HK-2 (cell line): ENCODE measurements at regions not wholly inside any gene's neighbourhood (a gene's known extent, or its start where the extent isn't known, plus 50 kb on each side); places are given as distances from the start of the nearest gene placed in this dataset.

Experiments used
- DNase-seq: peaks from one replicate; pipeline ENCODE4 v3.0.0-alpha.2; 2018; ENCODE audit not compliant: unreplicated experiment

DNA sequence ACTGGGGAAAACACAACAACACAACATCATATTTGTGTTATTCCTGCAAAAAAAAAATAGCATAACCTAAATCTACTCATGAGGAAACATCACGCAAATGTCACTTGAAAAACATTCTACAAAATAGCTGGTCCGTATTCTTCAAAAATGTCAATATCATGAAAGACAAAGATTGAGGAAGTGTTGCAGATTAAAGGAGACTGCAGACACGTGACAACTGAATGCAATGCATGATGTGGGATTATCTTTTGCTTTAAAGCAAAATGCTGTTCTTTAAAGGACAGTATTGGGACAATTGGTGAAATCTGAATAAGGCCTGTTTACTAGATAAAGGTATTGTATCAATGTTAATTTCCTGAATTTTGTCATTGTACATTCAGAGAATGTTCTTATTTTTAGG lies 157.7 kb downstream of the SMIM20 start:
- no peak for DNase-seq

DNA sequence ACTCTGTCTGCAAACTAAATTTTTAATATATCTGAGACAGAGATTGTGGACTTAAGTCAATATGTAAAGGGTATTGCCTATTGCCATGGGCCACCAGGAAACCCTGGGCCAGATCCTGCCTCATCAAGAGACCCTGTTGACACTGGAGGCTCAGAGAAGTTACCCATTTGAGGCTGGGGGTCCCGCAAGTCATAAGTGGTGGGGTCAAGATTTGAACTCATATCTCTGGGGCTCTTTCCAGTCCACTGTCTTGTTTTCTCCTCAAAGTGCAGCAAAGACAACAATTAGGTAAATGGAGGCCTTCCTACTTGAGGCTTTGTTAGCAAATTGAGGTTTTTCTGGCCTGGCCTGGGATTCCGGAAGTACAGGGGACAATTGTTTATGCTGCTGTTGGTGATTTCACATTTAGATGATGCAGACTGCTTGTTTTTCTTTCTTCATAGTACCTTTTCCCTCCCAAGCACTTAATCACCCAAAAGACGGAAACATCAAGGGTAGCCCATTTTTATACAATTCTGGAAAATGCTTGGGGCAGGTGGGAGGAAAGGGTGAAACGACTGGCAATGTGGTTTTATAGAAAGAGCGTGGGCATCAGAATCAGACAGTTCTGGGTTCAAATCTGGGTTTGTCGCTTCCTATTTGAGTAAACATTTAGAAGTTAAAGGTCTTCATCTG lies 160.0 kb downstream of the SMIM20 start:
- no peak for DNase-seq

DNA sequence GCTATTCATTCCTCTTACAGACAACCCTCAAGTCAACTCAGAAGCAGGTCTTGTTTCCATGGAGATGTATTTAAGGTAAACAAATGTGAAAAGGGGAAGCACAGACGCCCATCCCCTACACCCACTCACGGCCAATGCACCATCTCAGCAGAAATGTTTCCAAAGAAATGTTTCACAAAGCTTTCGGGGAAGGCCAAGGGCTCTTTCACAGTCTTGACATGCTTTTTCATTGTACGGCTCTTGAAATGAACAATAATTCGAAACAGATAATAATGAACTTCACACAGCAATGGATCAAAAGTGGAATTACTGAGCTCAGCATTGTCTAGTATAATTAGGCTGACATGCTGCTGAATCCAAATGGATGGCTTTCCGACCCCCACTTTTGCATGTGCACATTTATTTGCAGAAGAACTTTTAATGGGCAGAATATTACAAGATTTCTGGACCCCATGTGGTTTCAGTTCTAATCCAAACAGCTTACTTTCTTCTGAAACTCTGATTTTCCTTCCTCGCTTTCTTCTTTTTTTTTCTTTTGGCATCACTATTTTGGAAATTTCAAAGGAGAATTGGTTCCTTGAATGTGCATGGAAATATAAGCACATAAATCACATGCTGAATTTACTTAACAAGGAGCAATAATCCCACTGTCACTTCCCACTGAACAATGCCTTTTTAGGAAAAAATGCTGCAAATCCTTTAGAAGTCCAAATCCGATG lies 160.9 kb downstream of the SMIM20 start:
- DNase-seq = no peak

DNA sequence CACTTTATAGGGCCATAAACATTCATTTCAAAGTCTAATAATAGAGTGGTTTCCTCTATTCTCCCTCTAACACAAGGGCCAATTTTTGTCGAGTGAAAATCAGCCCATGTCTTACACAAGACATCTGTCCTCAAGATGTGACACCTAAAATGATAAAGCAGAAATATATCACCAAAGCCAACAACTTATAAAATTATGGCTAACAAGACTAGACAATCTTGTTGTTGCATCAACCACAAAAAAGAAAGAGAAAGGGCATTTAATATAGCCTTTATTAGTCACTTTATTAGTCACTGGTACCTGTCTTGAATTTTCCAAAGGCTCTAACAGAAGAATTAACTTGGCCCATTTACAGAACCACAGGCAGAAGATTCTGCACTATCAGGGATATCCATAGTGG lies 161.6 kb downstream of the SMIM20 start:
- DNase-seq = no peak

DNA sequence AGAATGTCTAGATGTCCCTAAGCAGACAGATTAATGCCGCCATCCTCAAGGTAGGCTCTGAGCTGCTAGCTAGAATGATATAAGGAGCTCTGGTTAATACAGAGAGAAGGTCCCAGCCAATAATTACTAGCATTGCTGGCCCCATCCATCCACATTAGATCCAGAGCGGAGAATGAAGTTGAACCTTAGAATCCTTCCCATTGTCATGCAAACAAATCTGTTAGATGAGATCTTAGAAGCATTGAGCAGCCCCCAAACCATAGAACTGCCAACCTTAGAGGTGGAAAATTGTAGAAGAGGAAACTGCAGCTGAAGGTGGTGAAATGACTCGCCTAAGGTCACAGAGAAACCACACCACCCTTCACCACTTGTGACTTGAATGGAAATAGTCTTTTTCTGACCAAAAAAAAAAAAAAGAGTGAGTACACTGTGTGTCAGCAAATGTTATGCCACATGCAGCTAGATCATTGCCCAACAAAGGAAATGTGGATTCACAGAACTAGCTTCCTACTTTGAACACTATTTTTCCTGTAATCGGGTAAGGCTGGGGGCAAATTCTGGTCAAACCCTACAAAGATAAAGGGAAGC lies 162.1 kb downstream of the SMIM20 start:
- DNase-seq = no peak

DNA sequence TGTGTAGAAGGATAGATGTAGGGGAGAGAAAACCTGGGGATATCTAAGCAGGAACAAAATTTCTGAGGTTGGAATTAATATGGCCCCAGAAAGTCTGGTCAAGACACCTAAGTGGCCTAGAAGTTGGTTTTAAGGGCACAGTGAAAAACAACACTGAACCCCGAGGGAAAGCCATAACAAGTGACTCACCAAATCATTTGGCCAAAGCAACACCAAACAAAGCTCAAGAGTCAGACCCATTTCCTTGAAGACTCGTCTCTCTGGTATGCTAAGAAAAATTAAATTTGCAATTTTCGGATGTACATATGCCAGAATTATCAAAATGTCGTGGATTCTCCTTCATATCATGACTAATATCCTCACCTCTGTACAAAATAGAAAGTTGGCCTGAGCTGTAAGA lies 162.9 kb downstream of the SMIM20 start:
- DNase-seq = no peak

DNA sequence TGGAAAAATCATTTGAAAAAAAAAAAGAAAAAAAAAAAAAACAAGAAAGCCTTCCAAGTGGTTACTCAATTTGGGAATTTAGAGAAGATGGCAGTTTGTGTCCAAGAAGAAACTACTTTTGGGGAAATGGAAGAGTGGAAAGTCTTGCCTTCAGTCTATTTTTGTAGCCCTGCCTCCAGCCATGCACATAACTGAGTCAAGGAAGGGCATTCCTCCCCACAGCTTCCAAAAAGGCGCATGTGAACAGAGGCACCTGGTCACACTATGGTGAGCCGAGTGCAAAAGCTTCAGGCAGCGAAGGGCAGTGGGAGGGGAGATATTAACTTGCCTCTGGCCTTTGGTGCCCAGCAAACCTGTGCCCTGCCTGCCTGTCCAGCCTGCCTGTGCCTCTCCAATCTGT lies 163.7 kb downstream of the SMIM20 start:
- DNase-seq = no peak

DNA sequence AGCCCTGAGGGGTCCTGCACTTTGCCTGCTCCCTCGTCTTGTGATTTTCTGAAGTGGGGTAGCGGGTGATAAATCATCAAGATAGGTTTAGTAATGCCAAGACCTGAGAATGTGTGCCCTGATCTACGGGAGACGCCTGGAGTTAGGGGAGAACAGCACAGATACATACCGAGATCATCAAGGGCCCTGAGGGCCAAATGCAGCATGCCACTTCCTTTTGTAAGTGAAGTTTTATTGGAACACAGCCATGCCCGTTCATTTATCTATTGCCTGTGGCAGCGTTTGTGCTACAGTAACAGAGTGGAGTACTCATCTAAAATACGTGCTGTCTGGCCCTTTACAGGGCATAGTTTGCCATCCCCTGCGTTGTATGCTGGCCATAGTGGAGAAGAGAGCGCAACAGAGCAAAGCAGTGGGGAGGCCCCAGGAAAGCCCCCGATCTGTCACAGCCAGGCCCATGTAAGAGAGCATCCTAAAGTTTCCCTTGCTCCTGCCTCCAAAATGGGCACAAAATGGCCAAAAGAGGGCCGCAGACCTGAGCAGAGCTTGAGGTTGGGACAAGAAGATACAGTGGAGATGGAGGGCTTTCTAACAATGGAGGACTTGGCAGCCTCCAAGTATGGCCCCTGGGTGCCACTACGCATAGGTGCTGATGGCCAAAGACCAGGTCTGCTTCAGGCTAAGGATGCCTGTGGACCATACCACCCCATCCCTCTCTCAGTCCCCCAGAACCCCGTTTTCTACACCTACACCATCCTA lies 167.0 kb downstream of the SMIM20 start:
- no peak for DNase-seq

DNA sequence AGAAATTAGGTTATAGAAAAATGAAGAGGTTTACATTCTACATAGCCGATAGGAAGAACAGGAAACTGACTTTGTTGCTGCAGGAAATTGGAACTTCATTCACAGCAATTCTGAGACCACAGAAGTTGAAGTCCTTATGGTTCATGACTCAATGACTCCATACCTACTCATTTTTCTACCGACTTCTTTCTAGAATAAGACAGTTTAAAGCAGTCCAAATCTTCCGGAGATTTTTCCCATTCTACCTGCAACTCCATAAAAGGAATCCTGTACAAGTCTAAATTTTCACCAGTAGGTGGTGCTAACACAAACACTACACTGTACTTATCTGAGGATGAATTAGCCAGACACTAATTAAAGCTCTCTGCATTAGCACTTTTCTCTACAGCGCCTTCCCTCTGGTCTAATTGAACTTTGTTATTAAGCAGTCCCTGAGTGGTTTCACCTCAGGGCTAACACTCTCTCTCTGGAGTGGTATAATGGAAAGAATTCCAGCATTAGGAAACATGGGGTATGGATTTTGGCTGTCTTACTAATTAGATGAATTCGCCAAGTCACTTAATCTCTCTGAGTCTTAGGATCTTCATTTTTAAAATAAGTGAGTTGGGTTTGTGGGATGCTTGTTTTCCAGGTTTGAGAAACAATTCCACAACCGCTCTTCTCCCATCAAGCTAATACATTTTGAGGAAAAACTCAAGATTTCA lies 167.9 kb downstream of the SMIM20 start:
- no peak for DNase-seq

DNA sequence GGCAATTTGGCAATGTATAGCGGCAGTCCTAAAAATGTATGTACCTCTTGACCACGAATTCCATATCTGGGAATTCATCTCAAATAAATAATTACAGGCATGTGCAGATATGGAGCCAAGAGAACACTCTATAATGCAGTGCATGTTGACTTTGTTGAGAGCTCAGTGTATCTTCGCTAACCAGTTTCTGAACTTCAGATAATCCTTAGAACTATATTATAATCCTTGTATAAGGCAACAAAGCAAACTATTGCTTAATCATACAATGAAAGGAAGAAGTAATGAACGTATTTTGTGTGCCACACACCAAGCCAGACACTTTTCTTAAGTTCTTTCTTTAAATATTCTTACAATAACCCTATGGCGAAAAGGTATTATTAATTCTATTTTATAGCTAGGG lies 168.5 kb downstream of the SMIM20 start:
- no peak for DNase-seq

DNA sequence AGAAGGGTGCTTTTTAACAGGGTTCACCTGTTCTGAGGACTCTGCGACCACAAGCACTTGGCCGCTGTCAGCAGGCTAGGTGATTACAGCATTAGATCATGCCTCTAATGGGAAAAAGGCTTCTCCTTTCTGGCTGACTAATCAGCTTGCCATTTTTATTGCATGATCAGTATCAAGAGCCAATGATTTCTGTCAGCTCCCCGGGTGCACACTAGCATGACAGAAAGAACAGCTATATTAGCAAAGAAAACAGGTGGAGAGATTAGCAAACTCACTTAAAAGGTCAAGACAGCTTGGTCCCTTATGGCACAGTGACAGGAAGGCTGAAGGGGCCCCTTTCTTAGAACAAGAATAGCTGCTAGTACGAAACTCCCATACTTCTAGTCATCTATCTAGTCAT lies 170.0 kb downstream of the SMIM20 start:
- peak; percentile 52 for DNase-seq

DNA sequence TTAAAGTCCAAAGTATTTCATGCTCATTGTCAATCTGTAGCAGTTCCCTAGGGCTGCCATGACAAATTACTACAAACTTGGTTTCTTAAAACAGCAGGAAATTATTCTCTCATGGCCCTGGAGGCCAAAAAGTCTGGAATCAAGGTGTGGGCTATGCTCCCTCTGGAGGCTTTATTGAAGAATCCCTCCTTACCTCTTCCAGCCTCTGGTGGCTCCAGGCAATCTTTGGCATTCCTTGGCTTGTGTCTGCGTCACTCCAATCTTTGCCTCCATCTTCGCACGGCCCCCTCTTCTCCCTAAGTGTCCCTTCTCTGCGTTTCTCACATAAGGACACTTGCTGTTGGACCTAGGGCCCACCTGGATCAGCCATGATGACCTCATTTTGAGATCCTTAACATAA lies 170.4 kb downstream of the SMIM20 start:
- DNase-seq = no peak

DNA sequence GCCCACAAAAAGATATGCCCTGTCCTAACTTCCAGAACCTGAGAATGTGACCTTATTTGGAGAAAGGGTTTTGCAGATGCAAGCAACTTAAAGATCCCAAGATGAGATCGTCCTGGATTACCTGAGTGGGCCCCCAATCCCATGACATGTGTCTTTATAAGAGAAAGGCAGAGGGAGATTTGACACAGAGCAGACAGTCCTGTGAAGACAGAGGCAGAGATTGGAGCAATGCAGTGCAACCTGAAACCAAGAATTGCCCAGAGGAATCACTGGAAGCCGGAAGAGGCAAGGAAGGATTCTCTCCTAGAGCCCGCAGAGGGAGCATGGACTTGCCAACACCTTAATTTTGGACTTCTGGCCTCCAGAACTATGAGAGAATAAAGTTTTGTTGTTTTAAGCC lies 171.5 kb downstream of the SMIM20 start:
- no peak for DNase-seq

DNA sequence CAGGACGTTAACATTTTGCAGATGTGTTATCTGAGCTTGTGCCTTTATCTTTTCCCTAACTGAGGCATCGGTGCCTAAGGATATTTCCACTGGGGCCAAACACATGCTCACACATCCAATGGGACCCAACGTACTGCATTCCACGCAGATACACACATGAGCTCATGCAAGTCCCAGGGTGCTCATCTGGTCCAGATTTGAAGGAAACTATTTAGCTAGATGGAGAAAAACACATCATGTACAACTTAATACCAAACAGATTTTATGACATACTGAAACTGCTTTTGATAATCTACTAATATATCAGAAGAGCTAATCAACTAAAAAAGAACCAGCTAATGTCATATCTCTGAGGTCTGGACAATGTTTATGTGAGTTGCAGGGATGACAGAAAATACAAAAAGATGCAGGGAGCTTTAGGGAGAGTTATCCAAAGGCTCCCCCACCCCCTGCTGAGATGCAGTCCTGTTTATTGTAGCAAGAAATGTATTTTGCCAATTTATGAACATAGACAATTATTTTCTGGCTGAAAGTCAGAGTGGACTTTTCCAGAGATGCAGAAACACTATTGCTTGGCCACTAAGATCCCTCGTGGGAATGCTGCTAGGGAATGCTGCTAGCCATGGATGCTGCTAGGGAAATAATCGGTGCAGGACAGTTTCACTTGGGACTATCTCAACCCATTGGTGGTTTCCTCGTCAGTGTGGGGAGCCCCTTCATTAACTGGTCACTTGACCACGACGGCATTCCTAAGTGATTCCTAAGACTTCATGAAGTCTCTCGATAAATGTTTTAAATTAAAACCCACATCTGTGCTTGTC lies 172.8 kb downstream of the SMIM20 start:
- no peak for DNase-seq

DNA sequence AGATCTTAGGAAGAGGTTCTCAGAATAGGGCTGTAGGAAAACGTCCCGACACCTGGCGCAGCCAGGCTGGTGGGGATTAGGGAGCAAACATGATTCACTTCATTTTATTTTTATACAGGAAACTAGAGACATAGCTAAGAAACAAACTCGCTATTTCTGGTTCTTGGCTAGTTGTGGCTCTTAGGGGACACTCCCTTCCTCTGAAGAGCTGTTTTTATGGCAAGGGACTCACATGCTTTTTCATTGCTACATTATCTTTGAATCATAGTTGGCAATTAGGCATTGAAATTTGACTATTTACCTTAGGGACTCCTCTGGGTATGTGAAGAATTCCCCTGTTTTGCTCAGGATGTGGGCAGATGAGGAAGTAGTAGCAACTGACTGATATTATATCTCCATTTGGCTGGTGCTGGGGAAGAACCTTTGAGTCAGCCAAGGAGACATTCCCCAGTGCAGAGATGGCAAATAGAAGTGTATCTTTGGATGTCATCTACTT lies 174.5 kb downstream of the SMIM20 start:
- DNase-seq = no peak

DNA sequence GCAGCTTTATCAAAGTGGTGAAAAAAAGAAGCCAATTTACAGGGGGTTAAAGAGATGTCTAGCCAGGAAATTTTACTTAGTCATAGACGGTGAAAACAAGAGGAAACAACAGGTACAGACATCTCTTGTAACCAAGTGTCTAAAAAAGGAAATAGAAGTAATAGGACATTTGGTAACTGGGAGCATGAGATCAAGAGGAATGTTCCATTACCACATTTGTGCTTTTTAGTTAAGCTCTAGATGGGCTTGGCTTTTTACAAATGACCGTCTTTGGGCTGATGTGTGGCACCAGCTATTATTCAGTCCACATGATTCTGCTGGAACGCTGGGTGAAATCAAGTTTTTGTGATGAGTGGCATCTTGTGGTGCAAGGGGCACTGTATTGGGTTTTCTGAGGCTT lies 179.5 kb downstream of the SMIM20 start:
- no peak for DNase-seq

DNA sequence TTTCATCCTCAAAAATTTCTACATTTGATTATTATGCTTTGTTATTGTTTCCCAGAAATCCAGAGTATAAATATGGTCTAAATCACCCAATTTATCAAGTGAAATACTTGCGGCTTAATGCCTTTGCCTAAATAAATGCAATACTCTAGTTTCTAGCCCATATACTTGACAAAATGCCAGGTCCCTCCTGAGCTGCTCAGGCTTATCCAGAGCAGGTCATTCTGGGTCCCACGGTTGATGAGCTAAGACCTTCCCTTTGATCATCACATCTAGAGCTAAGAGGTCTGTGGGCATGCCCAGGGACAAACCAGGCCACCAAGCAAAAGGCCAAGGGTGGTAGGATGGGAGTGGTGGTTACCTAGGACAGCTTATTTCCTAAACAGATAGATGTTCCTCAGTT lies 180.1 kb downstream of the SMIM20 start:
- no peak for DNase-seq

DNA sequence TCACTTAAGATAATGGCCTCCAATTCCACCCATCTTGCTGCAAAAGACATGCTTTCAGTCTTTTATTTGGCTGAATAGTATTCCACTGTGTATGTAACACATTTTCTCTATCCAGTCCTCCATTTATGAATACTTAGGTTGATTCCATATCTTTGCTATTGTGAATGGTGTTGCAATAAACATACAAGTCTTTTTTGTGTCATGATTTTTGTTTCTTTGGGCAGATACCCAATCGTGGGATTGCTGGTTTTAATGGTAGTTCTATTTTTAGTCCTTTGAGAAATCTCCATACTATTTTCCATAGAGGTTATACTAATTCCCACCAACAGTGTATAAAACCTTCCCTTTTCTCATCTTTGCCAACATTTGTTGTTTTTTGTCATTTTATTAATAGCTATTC lies 180.9 kb downstream of the SMIM20 start:
- DNase-seq = no peak

DNA sequence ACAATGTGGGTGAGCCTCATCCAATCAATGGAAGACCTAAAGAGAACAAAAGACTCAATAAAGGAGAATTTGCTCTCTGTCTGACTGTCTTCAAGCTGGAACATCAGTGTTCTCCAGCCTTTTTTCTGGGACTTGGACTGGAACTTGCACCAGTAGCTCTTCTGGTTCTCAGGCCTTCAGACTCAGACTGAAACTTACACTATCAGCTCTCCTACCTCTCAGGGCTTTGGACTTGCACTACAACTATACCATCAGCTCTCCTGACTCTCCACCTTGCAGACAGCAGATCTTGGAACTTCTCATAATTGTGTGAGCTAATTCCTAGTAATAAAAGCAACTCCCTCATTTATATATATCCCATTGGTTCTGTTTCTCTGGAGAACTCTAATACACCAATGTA lies 185.9 kb downstream of the SMIM20 start:
- DNase-seq = no peak

DNA sequence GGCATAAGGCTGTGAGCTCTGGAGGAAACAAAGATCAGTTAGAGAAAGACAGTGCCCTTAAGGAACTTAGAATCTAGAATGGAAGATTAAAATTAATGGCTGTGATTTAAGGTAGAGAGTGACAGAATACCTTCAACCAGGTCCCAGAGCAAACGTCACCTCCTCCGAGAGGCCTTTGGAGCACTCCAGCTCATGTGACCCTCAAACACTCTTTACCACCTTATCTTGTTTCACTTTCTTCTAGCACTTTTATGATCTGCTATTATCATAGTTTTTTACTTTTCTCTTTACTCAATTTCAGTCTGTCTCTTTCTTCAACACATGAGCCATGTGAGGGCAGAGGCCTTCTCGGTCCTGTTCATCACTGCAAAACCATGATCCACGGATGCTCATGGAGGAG lies 187.0 kb downstream of the SMIM20 start:
- DNase-seq = no peak
